GM10266 (cell line): ENCODE measurements at regions not wholly inside any gene's neighbourhood (a gene's known extent, or its start where the extent isn't known, plus 50 kb on each side); places are given as distances from the start of the nearest gene placed in this dataset.
"Not testable (repeated sequence)": the region's sequence is repeated elsewhere in the genome, so short reads cannot be mapped to it uniquely, and the experiment has no call there.

ENCODE experiments used
- DNase-seq: peaks from one replicate; pipeline ENCODE4 v3.0.0; 2012; ENCODE audit errors: extremely low spot score
- TF ChIP-seq, protein P1 (sequence below): IDR thresholded peaks from 2 replicates; pipeline ENCODE4 v1.5.1; 2012; ENCODE audit warnings: mild to moderate bottlenecking, low read depth; ENCODE audit not compliant: control insufficient read depth, insufficient read depth; ENCODE audit errors: missing control alignments

DNA sequence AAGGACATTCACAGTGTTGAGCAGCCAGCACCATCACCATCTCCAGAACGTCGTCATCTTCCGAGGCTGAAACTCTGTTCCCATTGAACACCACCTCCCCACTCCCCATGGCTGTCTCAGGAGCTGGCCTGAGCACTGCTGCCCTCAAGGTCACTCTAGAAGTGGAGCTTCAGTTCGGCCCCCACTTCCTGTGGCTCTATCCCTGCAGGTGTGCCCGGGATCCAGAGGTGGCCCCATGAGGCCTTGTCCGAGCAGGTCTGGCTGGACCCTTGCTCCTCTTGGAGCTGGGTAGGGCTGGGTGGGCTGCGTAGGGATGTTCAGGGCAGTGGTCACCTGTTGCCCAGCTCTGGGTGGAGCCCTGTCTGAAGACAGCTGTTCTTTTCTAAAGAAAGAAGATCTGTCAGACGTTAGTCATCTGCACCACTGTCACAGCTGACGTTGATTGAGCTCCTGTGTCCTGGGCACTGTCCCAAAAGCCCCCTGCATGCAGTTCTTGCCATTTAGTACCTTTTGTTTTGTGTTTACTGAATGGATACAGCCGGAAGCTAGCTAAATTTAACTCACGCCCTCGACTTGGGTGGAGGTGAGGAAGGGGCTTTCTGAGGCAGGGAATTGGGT, 75.5 kb upstream of the CLDN5 start:
- no peak for DNase-seq
- TF ChIP-seq, protein P1, sequence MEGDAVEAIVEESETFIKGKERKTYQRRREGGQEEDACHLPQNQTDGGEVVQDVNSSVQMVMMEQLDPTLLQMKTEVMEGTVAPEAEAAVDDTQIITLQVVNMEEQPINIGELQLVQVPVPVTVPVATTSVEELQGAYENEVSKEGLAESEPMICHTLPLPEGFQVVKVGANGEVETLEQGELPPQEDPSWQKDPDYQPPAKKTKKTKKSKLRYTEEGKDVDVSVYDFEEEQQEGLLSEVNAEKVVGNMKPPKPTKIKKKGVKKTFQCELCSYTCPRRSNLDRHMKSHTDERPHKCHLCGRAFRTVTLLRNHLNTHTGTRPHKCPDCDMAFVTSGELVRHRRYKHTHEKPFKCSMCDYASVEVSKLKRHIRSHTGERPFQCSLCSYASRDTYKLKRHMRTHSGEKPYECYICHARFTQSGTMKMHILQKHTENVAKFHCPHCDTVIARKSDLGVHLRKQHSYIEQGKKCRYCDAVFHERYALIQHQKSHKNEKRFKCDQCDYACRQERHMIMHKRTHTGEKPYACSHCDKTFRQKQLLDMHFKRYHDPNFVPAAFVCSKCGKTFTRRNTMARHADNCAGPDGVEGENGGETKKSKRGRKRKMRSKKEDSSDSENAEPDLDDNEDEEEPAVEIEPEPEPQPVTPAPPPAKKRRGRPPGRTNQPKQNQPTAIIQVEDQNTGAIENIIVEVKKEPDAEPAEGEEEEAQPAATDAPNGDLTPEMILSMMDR, result no peak

DNA sequence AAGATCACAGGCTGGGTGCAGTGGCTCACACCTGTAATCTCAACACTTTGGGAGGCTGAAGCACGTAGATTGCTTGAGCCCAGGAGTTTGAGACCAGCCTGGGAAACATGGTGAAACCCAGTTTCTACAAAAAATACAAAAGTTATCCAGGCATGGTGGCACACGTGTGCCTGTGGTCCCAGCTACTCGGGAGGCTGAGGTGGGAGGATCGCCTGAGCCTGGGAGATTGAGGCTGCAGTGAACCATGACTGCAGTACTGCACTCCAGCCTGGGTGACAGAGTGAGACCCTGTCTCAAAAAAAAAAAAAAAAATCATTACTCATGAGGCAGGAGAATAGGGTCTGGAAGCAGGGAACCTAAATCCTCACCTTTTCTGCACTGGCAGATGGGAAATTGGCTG, 79.1 kb upstream of the CLDN5 start:
- not testable (repeated sequence) for DNase-seq

DNA sequence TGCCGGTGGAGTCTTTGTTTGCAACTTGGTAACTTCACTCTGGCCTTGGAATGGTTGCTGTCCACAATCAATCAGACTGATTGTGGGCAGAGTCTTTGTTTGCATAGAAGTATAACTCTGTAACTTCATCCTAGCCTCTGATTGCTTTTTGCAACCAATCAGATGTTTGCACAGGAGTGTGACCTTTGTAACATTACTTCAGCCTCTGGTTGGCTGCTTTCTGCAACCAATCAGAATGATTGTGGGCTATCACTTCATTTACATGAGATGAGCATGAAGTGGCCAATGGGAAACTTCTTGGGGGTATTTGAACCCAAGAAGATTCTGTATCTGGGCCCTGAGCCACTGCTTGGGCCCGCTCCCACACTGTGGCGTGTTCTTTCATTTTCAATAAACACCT, 79.6 kb upstream of the CLDN5 start:
- no peak for DNase-seq
- TF ChIP-seq, protein P1, result no peak

DNA sequence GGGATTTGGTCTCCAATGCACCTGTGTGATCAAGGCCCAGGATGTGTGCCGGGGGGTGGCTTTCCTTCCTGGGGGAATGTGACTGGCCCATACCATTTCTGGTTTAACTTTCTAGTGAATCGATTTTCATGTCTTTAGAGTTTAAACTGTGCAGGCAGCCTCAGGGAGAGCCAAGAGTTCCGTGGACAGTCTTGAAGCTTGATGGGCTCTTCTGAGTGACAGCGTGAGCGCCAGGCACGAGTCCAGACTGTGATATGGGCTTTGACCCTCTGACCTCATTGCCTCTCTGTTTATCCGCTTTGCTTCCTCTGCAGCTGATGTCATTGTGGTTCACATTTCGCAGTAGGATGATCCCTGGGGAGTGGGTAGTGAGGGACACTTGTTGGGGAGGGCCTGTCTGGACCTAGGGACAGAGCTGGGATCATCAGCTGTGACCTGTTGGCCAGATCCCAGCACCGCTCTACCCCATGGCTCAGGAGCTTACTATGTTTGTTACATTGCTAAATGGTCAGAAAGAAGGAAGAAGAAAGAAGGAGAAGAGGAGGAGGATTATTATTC, 80.6 kb upstream of the CLDN5 start:
- TF ChIP-seq, protein P1, result no peak
- no peak for DNase-seq

DNA sequence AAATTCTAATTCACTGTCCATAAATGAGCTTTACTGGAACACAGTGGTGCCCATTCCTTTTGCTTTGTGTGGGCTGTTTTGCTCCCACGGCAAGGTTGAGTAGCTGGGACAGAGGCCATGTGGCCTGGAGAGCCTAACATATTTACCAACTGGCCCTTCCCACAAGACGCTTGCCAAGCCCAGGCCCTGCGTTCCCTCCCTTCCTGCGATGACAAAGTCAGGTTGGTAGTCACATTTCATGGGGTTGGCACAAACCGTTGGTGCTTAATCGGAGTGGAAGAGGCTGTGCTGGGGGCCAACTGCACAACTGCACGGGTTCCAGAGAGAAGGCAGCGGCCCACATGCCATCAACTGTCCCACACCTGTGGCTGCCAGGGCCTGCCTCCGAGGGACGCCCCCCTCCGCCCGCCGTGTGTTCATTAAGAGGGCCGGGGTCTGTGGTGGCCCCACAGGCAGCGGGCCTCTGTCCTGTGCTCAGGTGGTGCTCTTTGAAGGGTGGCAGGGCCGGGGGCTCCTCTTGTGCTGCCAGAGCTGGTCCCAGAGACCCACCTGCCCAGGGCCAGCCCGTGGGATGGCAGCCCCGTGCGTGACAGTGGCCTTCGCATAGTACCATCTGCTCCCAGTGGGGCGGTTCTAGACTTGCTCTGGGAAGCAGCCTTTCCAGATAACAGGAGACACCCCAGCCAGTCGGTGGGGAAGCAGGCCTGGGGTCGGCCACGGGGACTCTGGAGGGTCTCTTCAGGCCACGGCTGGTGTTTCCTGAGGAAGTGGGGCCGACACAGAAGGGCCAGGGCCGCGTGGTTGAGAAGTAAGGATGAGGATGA, 81.5 kb upstream of the CLDN5 start:
- DNase-seq, result no peak
- TF ChIP-seq, protein P1, result no peak

DNA sequence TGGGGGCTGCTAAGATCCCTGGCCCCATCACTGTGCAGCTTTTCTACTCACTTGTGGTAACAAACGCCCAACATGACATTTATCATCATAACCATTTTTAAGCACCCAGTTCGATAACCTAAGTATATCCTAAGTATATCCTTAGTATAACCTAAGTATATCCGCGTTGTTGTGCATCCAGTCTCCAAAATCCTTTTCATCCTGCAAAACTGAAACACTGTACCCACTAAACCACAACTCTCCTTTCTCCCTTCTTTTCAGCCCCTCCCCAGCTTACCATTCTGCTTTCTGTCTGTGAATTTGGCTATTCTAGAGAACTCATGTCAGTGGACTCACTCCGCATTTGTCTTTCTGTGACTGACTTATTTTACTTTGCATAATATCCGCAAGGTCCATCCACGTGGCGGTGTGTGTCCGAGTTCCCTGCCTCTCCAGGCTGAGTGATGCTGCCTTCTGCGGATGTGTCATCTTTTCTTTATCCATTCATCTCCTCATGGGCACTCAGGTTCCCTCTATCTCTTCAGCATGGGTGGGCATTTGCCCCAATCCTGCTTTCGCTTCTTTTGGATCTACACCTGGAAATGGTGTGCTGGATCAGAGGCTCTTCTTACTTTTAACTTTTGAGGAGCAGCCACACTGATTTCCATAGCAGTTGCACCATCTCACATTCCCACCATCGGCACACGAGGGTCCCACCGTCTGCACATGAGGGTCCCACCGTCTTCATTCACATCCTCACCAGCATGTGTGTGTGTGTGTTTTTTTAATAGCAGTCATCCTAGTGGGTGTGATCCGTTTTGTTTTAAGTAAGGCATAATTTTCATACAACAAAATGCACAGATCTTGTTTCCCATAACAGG, 82.4 kb upstream of the CLDN5 start:
- TF ChIP-seq, protein P1, result no peak

DNA sequence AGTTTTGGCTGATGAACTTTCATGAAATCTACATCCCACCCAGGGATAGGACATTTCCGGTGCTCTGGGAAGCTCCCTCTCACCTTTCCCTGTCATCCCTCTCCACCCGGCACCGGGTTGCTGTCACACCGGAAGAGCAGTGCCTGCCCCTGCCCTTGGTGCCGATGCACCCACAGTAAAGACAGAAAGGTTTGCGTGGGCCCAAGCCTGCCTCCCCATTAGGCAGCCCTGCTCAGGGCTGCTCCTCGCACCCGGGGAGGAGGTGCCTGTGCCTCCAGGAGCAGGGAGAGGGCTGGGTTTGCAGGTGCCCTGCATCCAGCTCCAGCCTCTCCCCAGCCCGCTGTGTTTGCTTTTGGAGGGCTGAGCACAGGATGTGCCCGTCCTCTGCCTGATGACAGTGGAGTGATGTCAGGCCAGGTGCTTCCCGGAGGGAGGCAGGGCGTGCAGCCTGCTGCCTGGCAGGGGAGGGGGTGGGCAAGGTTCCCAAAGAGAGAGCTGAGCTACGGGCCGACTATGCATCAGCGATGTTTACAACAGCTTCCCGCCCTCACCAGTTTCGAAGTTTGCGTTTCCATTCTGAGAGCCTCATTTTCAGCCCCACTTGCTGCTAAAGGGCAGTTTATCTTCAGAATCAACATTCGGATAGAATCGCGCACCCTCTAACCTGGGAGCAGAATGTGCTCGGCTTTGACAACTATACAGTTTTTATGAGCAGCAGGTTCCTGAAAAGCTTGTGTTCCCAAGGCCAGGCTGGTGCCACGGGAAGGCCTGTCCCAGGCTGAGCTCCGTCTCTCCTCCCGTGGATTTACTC, 83.2 kb upstream of the CLDN5 start:
- TF ChIP-seq, protein P1, result no peak
- no peak for DNase-seq

More for the DNA sequence above, 82.4 kb upstream of the CLDN5 start:
- no peak for DNase-seq
